ENCODE measurements at regions not wholly inside any gene's neighbourhood (a gene's known extent, or its start where the extent isn't known, plus 50 kb on each side); places are given as distances from the start of the nearest gene placed in this dataset.
A peak's percentile ranks its signal among the peaks of the same experiment; 100 is the strongest.
"Not testable (repeated sequence)": the region's sequence is repeated elsewhere in the genome, so short reads cannot be mapped to it uniquely, and the experiment has no call there.

DNA sequence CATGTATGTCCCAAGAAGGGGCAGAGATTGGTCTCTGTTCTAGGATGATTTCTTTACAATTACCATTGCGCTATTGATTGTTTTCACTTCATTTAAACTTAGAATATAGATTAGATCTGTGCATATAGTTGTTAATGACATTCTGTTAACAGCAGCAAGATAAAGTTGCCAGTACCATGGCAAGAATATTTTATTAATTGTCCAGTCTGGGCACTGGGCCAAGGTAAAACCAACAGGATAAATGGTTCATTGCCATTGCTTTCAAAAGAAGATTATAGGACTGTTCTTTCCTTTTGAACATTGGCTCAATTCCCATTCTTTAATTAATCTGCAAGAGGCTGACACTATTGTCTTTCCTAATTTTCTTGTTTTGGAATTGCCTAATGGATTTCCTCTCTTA lies 592.4 kb downstream of the RFPL4B start:
- Histone ChIP-seq H3K4me1 (no peaks in the 10 kb centered on the region), H3K27me3 (no peaks in the 10 kb centered on the region), H3K27ac (no peak overlapping the region), H3K36me3 (no peaks in the 10 kb centered on the region), H3K4me3 (no peak overlapping the region), H3K9me3 (no peaks in the 10 kb centered on the region)
- ATAC-seq (ENCODE audit: low FRiP score in 2 of 2) (no peak), DNase-seq (no peak)
- WGBS, 2 donors, result 67 to 69% methylated on average over 1 of the region's 1 CpG
- TF ChIP-seq EP300 (IDR thresholded peaks at IDR 0.05) (no peak), POLR2AphosphoS5 (IDR thresholded peaks at IDR 0.05) (no peak), POLR2A (IDR thresholded peaks at IDR 0.05) (no peak)
- TF ChIP-seq, protein P1, sequence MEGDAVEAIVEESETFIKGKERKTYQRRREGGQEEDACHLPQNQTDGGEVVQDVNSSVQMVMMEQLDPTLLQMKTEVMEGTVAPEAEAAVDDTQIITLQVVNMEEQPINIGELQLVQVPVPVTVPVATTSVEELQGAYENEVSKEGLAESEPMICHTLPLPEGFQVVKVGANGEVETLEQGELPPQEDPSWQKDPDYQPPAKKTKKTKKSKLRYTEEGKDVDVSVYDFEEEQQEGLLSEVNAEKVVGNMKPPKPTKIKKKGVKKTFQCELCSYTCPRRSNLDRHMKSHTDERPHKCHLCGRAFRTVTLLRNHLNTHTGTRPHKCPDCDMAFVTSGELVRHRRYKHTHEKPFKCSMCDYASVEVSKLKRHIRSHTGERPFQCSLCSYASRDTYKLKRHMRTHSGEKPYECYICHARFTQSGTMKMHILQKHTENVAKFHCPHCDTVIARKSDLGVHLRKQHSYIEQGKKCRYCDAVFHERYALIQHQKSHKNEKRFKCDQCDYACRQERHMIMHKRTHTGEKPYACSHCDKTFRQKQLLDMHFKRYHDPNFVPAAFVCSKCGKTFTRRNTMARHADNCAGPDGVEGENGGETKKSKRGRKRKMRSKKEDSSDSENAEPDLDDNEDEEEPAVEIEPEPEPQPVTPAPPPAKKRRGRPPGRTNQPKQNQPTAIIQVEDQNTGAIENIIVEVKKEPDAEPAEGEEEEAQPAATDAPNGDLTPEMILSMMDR (IDR thresholded peaks at IDR 0.05), result no peak

DNA sequence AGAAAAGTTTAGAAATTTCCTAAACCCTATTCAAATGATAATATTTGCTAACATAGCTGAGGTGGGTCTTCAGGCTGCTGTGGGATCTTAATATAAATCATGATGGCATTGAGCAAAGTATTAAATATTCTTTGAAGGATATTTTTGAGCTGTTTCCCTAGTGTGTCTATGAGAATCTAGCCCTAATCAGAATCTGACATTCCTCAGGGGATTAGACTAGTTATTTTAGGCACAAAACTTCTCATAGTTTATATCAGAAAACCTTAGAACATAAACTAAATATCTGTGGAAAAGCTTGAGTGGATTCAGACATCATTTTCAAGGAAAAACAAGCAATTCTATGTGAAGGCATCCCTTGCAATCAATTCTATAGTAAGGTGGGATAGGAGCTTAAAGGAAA lies 594.5 kb downstream of the RFPL4B start:
- Histone ChIP-seq H3K9me3 (no peaks in the 10 kb centered on the region), H3K36me3 (no peaks in the 10 kb centered on the region), H3K27ac (no peak overlapping the region), H3K4me1 (no peaks in the 10 kb centered on the region), H3K27me3 (no peaks in the 10 kb centered on the region), H3K4me3 (no peak overlapping the region)
- ATAC-seq (ENCODE audit: low FRiP score in 2 of 2) (no peak), DNase-seq (no peak)
- no peak for TF ChIP-seq EP300 (IDR thresholded peaks at IDR 0.05)

DNA sequence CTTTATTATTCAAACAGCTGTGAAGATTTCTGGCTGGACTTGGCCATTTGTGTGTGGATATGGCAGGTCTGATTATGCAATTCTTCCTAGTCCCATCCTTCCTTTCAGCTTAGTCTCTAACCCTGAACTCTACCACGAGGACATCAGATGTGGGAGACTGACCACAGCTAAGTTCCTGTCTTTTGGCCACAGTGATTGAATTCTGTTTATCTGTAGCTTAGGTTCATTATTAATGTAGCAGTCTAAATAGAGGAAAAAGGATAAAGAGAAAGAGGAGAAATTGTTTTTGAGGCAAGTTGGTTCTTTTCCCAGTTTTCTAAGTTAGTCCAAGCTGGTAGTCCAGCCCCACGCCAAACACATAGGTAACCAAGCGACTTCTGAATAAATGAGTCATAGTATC lies 598.9 kb downstream of the RFPL4B start:
- H3K36me3 ChIP-seq, result no peaks in the 10 kb centered on the region
- peak in 1 of 2 donors; percentile 78 for ATAC-seq (ENCODE audit: low FRiP score in 2 of 2)
- no peaks in the 10 kb centered on the region for H3K27me3 ChIP-seq
- DNase-seq, result no peak
- H3K27ac ChIP-seq, result no peak overlapping the region
- no peaks in the 10 kb centered on the region for H3K9me3 ChIP-seq
- TF ChIP-seq EP300 (IDR thresholded peaks at IDR 0.05) (no peak), POLR2AphosphoS5 (IDR thresholded peaks at IDR 0.05) (no peak), POLR2A (IDR thresholded peaks at IDR 0.05) (no peak)
- TF ChIP-seq, protein P1 (IDR thresholded peaks at IDR 0.05), result no peak
- 73% methylated on average over 3 of the region's 3 CpGs for WGBS, 2 donors
- H3K4me3 ChIP-seq, result no peak overlapping the region
- H3K4me1 ChIP-seq, result no peaks in the 10 kb centered on the region

DNA sequence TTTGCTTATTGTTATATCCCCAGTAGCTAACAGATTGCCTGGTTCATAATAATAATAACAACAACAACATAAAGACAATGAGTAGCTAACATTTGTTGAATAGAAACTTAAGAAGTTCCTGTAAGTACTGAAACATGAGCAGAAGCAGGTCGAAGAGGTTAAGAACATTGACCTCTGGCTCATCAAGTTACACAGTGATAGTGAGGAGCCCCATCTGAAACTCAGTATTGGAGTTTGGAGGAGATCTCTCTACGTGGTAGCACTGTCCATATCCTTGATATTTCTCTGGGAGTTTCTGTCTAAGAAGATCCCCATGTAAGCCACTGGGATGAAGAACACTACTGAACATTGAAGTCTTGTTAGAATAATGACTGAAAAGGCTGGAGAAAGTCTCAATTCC lies 600.4 kb downstream of the RFPL4B start:
- TF ChIP-seq POLR2A (IDR thresholded peaks at IDR 0.05) (no peak), EP300 (IDR thresholded peaks at IDR 0.05) (no peak)
- TF ChIP-seq, protein P1 (IDR thresholded peaks at IDR 0.05), result no peak
- Histone ChIP-seq H3K4me3 (no peak overlapping the region), H3K36me3 (no peaks in the 10 kb centered on the region), H3K4me1 (no peaks in the 10 kb centered on the region), H3K9me3 (no peaks in the 10 kb centered on the region), H3K27me3 (no peaks in the 10 kb centered on the region), H3K27ac (no peak overlapping the region)
- WGBS, 2 donors, result 68 to 75% methylated on average over 2 of the region's 2 CpGs
- DNase-seq, result no peak
- no peak for ATAC-seq (ENCODE audit: low FRiP score in 2 of 2)

DNA sequence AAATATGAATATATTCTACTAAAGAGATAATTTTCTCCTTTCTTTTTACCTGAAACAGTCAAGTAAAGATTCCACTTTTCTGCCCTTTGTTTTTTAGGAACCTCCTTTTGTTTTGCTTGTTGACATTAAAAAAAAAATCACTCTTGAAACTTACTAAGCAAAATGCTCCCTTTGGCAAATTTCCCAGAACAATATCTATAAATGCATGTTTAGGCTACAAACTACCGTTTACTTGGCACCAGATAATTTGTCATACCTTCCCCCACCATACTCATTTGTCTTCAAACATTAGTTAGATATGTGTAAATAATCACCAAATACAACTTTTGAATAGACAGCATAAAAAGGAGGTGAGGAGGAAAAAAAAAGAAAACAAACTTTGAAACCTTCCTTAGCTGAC lies 604.7 kb downstream of the RFPL4B start:
- TF ChIP-seq POLR2AphosphoS5 (IDR thresholded peaks at IDR 0.05) (no peak), POLR2A (IDR thresholded peaks at IDR 0.05) (no peak), EP300 (IDR thresholded peaks at IDR 0.05) (no peak)
- TF ChIP-seq, protein P1 (IDR thresholded peaks at IDR 0.05), result no peak
- H3K4me3 ChIP-seq, result no peak overlapping the region
- no peaks in the 10 kb centered on the region for H3K36me3 ChIP-seq
- DNase-seq (no peak), ATAC-seq (ENCODE audit: low FRiP score in 2 of 2) (no peak)
- no peaks in the 10 kb centered on the region for H3K9me3 ChIP-seq
- no peaks in the 10 kb centered on the region for H3K27me3 ChIP-seq
- 29 to 32% methylated on average over 1 of the region's 1 CpG for WGBS, 2 donors
- no peak overlapping the region for H3K27ac ChIP-seq
- no peaks in the 10 kb centered on the region for H3K4me1 ChIP-seq

DNA sequence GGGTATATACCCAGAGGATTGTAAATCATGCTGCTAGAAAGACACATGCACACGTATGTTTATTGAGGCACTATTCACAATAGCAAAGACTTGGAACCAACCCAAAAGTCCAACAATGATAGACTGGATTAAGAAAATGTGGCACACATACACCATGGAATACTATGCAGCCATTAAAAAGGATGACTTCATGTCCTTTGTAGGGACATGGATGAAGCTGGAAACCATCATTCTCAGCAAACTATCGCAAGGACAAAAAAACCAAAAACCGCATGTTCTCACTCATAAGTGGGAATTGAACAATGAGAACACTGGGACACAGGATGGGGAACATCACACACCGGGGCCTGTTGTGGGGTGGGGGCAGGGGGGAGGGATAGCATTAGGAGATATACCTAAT lies 608.6 kb downstream of the RFPL4B start:
- H3K27ac ChIP-seq; H3K9me3 ChIP-seq; DNase-seq; H3K36me3 ChIP-seq; ATAC-seq (ENCODE audit: low FRiP score in 2 of 2); H3K4me3 ChIP-seq; H3K4me1 ChIP-seq; H3K27me3 ChIP-seq: not testable (repeated sequence)
- 93 to 98% methylated on average over 4 of the region's 4 CpGs for WGBS, 2 donors
